Stimulated activated CD4-positive, alpha-beta T cell treated with anti-CD3 and anti-CD28 coated beads, Interleukin-1b, Interleukin-23, amount 100 ng/mL, for 4 hours (primary cell): ENCODE measurements at regions not wholly inside any gene's neighbourhood (a gene's known extent, or its start where the extent isn't known, plus 50 kb on each side); places are given as distances from the start of the nearest gene placed in this dataset.

ENCODE experiments used
- DNase-seq, 2 donors: peaks; one replicate each; pipeline ENCODE4 v3.0.0-alpha.2; 2020; ENCODE audit warnings: low read depth in 2 of 2

GRCh38 chr3:68467465-68467864, 464.9 kb downstream of the TAFA4 start:
- no peak for DNase-seq

- DNase-seq, result no peak
Measured at GRCh38 chr3:68458581-68458980, 473.8 kb downstream of the TAFA4 start.

- no peak for DNase-seq
Measured at GRCh38 chr3:68448510-68449383, 483.6 kb downstream of the TAFA4 start.

- DNase-seq, result no peak
Measured at GRCh38 chr3:68447885-68448284, 484.5 kb downstream of the TAFA4 start.

- no peak for DNase-seq
Measured at GRCh38 chr3:68441054-68441453, 491.3 kb downstream of the TAFA4 start.

GRCh38 chr3:68436619-68437401, 495.5 kb downstream of the TAFA4 start:
- DNase-seq, result no peak

GRCh38 chr3:68428495-68428894, 503.9 kb downstream of the TAFA4 start:
- DNase-seq, result no peak

- DNase-seq, result no peak
Measured at GRCh38 chr3:68424796-68425460, 507.4 kb downstream of the TAFA4 start.

GRCh38 chr3:68408626-68409025, 523.7 kb downstream of the TAFA4 start:
- DNase-seq, result no peak

- no peak for DNase-seq
Measured at GRCh38 chr3:68403741-68404140, 528.6 kb downstream of the TAFA4 start.

- DNase-seq, result no peak
Measured at GRCh38 chr3:68402235-68402918, 530.0 kb downstream of the TAFA4 start.

- no peak for DNase-seq
Measured at GRCh38 chr3:68378631-68379030, 553.7 kb downstream of the TAFA4 start.

- no peak for DNase-seq
Measured at GRCh38 chr3:68373727-68374126, 558.6 kb downstream of the TAFA4 start.

GRCh38 chr3:68363796-68364195, 568.6 kb downstream of the TAFA4 start:
- no peak for DNase-seq

- DNase-seq, result no peak
Measured at GRCh38 chr3:68360492-68360891, 571.9 kb downstream of the TAFA4 start.

- no peak for DNase-seq
Measured at GRCh38 chr3:68345781-68346180, 586.6 kb downstream of the TAFA4 start.

GRCh38 chr3:68342426-68342825, 589.9 kb downstream of the TAFA4 start:
- DNase-seq, result no peak

- no peak for DNase-seq
Measured at GRCh38 chr3:68336042-68336441, 596.3 kb downstream of the TAFA4 start.

- DNase-seq, result no peak
Measured at GRCh38 chr3:68334367-68334986, 597.9 kb downstream of the TAFA4 start.

- no peak for DNase-seq
Measured at GRCh38 chr3:68328049-68328448, 604.3 kb downstream of the TAFA4 start.

GRCh38 chr3:68315964-68316363, 616.4 kb downstream of the TAFA4 start:
- no peak for DNase-seq
